GM19467 (cell line): ENCODE measurements at regions not wholly inside any gene's neighbourhood (a gene's known extent, or its start where the extent isn't known, plus 50 kb on each side); places are given as distances from the start of the nearest gene placed in this dataset.

ENCODE experiments used
- ATAC-seq: cut with Tn5 transposase; IDR thresholded peaks from one replicate; pipeline ENCODE4 v1.9.1; 2021; ENCODE audit warnings: mild to moderate bottlenecking, moderate library complexity; ENCODE audit not compliant: unreplicated experiment

DNA sequence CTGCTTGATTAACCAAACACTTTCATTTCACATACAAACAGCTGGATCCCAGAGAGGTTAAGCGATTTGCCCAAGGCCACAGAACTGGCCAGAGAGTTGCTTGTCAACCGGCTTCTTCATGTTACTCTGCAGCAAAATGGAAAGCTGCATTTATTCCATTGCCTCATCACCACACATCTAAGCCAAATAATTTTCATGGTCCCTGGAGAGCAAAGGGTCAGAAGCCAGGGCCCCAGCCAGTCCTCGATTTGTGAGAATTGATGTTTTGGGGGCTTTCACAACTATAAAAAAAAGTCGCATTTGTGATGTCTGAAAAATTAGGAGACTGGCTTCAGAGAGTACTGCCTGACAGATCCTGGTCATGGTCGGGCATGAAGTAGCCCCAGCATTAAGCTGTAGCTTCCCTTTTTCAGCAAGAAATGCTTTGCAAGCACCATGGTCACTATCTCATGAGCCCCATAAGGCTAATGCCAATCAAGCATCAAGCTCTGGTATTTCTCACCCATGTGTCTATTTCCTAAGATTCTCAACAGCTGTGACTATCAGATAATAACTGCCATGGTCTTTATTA is 95.8 kb downstream of the BANF2 start:
- no peak for ATAC-seq

- no peak for ATAC-seq
These were observed 95.2 kb downstream of the BANF2 start for GRCh38 chr20:17795003-17795402.

GRCh38 chr20:17794400-17794799 is 94.6 kb downstream of the BANF2 start:
- no peak for ATAC-seq

GRCh38 chr20:17793986-17794385 is 94.2 kb downstream of the BANF2 start:
- ATAC-seq, result no peak

DNA sequence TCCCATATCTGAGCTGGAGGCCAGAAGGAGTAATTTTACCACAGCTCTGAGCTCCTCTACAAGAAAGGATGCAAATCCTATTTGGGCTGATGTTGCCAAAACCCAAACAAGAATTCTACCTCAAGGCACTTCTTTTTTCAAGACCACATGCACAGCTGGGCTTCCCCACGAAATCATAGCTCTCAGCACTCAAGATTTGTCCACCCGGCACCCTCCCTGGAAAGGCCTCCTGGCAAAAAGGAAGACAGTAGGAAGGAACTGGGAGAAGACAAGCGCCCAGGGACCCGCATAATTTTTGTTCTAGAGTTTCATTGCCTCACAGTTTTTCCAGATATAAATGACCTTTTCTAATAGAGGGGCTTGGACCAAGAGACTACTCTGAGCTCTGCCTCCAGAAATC is 90.5 kb downstream of the BANF2 start:
- ATAC-seq, result no peak

GRCh38 chr20:17787816-17788215 is 88.0 kb downstream of the BANF2 start:
- no peak for ATAC-seq

DNA sequence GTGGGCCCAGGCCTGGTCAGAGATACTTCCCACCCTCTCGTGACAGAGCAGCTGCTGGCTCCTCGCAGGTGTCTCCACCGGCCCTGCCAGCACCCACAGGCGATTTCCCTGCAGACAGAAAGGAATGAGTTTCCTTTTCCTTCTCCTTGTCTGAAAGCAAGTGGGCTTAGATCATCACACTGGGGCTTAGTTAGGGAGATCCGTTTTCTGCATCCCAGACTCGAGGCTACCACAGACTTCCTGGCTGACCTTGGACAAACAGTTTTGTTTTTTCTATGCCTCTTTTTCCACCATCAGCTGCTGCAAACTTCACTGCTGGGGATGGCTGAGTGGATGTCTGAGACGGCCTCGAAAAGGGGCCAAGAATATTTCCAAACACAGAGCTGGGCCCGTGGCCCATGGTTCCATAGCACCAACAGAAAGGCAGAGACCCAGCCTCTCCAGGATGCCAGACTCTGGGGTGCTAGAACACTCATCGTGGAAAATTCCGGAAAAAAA is 86.5 kb downstream of the BANF2 start:
- no peak for ATAC-seq
